NCI-H345 treated with DMSO at 0.1 percent for 48 hours (cell line): ENCODE measurements at regions not wholly inside any gene's neighbourhood (a gene's known extent, or its start where the extent isn't known, plus 50 kb on each side); places are given as distances from the start of the nearest gene placed in this dataset.

Experiments used
- DNase-seq: peaks from one replicate; lab custom pipeline; 2025; ENCODE audit not compliant: unreplicated experiment; lab: John Stamatoyannopoulos, UW

DNA sequence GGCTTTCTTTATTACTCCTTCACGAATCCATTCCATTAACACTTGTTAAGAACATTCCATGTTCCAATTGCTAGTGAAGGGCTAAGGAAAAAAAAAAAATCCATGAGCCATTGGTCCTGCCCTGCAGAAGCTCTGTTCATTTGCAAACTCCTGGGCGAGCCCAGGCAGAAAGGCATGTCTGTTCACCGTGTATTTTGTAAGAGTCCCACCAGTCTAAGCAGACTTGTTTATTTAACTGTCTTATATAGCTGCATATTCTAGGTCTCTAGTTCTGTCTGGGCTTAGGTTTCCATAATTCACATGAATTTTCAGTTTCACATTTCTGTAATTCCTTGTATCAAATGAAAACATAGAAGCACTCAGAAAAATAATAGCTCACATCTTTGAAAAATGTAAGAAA is 97.4 kb upstream of the POU2AF2 start:
- DNase-seq, result no peak

DNA sequence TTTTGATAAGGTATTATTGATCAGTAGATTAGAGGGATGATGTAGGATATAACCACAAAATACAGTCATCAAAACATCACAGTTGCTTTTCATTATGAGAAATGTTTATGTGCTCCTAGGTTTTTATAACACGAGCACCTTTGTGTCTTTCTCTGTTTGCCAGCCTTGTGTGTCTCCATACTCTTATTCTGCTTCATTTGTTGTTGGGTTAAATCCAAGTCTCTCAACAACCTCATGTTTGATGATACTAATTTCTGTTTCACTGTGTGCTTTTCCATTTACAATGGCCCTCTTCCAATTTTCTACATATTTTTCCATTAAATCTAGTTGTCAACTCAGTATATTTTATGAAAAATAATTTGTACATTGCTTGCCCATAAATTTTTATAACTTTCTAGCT is 107.7 kb upstream of the POU2AF2 start:
- no peak for DNase-seq

DNA sequence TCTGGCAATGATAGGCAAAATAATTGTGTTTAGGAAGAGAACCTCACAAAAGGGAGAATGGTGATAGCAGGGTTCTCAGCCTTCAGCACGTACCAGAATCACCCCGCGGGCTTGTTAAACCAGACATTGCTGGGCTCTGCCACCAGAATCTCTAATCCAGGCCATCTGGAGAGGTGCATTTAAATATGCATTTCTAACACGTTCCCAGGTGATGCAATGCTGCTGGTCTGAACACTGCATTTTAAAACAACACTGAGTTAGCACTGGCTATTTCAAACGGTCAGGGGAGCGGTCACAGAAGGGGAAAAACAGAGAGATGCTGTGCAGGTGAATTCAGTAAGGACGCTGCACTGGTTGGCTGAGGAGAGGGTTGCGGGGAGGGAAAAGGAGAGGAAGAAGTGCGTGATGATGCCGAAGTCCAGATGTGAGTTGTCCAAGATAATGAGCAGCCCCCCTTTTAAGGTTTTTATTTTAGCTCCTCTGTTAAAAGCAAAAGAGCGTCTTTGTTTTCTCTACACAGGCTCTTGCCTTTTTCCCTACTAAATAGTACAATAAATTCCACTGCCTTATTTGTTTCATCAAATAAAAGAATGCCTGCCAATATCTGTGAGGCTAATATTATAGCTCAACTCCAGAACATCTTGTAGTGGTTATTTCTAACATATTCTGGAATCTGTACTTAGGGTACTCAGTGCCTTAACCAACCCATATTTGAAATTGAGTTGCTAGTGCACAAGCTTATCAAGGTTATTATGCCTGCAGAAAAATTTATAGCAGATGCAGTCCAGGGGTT is 109.6 kb upstream of the POU2AF2 start:
- no peak for DNase-seq

DNA sequence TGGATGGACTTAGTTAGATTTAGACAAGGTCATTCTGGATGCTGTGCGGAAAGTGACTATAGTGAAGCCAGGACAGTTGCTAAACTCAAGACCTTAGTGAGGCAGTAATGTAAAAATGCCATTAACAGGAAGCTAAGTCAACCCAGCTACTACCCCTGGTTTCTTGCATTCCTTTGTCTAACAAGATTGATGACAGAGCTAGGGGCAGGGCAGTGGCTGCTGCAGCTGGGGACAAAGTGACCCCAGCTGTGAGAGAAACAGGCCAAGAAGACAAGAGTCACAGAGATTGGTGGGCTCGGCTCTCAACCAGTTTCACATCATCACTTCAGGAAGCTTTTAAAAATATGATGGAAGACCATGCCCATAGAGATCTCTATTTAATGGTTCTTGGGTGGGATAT is 110.4 kb upstream of the POU2AF2 start:
- DNase-seq, result no peak

DNA sequence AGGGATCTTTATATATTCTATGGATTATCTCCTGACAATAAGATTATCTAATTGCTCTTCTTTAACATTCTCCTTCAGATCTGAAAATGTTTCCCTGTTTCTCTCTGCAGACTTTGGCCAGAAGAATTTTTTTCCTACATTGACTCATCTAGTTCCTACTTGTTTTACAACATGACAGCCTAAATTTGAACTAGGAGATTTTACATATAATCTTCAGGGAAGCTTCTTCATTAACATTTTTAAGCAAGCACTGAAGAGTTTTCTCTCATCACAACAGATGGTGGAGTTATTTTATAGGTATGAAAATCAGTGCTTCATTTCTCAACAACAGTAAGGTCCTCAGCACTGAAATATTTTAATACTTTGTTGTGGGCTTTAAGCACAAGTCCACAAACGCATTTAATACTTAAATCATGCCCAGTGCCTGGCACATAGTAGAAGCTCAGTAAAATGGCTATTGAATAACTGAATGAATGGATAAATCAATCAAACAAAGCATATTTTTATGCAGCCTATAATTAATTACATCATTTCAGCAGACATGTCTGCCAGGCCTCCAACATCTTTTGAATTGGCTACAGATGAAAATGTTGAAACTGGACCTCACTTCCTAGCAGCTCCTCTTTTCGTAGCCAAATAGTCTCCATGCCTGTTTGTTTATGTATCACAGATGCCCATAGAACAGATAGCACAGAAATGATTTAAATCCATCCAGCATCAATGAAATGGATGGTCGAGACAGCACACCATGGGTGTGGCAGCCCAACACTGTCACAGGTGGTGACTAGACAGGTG is 117.3 kb upstream of the POU2AF2 start:
- no peak for DNase-seq

DNA sequence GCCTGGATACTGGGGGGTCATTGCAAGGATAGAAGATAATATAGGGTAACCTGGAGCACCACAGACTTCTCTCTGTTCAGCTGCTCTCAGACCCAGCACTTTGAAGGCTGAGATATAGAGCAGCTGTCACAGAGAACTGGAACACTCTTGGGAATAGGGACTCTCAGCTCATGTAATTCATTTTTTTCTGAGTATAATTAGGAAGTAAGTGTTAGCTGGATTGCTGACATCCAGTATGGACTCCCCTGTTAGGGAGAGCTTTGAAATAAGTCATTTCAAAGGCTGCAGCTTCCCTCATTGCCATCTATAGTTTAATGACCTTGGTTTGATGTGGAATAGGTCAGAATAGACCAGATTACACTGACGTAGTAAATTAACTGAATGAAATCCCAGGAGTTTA is 120.8 kb upstream of the POU2AF2 start:
- DNase-seq, result no peak

DNA sequence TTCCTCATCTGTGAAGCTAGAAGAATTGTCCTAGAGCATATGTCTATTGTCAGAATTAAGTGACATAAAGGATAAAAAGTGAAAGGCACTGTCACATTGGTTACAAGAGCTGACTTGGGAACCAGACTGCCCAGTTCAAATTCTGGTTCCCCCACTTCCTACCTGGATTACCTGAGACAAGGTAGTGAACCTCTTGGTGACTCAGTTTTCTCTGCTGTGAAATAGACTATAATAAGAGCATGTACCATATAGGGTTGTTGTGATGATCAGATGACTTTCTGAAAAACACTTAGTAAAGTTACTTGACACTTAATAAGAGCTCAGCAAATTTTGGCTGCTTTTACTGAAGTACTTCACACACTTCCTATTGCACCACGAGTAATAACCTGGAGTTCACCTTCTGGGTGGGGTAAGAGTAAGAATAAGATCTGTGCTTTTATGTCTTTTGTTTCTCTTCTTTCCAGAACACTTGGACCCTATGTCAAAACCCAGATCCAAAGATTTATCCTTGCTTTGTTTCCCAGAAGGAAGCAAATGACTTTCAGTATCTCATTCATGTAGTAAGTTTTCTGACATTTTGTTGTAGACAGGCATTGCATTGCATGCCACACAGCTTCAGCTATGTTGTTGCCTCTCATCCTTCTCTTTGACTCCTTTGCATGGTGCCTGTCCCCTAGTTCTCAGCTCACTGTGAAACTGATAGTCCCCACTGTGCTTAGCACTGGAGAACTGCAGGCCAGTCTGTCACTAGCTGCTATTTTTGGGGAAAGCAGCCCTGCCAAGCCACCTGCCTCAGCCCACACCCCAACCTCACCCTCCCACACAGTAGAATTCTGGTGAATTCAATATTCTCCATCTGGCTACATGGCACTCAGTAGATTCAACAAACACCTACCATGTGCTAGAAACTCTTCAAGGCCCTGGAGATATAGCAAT is 121.8 kb upstream of the POU2AF2 start:
- no peak for DNase-seq

DNA sequence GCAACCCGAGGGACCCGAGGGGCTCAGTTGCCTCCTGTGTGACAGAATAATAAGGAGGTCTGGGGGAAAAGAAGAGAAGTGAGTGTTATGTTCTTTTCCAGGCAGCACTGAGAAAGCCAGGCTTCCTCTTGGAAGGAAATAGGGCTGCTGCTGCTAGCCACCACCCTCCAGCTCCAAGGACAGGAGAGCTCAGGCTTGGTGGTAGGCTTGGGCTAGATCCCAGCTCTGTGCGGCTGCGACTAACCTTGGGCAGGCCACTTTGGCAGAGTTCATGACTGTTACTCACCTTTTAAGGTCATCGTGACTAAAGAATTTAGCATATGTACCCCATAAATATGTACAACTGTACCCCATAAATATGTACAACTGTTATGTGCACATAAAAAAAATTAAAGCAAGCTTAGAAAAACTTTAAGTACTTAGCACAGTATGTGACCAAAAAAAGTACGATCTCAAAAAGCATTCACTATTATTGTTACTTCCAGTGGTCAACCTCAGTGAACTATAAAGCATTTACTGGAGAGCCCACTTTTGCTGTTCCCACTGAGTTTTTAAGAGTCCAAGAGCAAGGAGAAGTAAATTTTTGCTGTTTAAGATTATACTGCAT is 124.7 kb upstream of the POU2AF2 start:
- no peak for DNase-seq

DNA sequence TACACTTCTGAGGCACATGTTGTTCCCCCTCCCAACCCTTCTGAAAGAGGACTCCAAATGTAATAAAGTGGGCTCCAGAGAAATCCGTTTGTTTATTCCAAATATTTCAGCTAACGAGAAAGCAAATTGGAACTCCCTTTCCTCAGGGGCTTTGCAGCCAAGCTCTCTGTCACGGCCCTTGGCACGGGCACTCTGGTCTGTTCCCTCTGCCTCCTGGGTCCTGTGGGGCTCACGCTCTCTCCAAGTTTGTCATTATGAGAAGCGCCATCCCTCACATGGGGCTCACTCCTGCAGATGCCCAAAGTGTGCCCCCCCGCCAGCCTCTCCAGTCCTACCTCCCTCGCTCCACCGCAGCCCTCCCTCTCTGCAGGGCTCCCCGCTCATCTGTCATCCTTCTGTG is 125.4 kb upstream of the POU2AF2 start:
- DNase-seq, result no peak

DNA sequence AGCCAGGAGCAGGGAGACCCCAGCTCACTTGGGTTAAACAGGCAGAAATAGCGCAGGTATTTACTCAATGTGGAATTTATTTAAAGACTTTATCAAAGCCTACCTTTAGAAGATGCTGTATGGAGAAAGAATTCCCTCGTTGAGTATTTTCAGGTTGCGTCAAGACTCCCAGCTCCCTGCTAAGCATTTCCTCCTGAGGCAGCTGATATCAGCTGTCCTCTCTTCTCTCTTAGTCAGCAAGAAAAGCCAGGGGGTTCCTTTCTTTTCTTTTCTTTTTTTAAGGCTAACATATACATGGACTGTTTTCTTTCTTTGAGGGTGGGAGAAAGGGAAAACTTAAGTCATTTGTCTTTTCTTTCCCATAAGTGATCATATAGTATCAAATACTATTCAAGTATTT is 125.8 kb upstream of the POU2AF2 start:
- DNase-seq, result no peak

DNA sequence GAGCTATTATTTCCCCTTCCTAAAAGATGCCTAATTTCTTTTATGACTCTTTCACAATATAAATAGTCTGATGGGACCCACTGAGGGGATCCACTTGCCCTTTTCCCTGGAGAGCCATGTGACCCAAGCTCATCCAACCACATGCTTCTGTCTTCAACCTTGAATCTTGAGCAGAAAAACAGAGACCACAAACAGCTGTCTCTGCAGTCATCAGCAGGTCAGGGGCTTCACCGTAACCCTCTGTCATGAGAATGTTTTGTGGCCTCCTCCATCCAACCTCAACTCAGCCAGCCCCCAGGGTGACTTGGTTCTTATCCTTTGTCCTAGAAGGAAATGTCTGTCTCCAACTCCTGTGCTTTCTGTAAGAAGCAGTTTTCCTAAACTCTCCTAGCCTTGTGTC is 129.6 kb upstream of the POU2AF2 start:
- no peak for DNase-seq

DNA sequence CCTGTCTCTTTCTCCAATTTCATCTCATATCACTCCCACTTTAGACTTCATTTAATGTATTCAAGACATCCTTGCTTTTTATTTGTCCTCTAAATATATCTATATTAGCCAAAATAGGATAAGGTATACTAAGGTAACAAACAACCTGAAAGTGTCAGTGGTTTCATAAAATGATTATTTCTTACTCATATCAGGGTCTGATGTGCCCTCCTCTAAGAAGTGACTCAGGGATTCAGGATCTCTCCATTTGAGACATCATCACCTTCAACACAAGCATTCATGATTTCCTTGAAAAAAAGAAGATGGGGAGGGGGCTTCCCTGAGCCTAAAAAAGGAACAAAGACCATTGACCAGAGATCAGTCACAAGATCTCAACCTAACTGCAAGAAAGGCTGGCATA is 131.4 kb upstream of the POU2AF2 start:
- DNase-seq, result no peak

DNA sequence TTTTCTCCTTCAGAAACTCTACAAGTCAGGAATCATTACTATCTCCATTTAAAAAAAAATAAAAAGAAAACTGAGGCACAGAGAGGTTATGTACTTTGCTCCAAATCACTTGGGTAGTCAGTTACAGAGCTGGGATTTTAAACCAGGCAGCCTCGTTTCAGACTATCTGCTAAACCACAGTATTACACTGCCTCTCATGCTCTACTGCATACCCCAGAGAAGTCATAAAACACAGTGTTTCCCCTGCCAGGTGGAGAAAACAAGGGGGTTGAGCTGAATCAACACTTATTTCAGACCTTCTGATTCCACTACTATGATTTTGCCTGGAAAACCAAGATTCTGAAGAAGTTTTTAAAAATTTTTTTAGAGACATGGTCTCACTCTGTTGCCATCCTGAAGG is 132.9 kb upstream of the POU2AF2 start:
- DNase-seq, result no peak

DNA sequence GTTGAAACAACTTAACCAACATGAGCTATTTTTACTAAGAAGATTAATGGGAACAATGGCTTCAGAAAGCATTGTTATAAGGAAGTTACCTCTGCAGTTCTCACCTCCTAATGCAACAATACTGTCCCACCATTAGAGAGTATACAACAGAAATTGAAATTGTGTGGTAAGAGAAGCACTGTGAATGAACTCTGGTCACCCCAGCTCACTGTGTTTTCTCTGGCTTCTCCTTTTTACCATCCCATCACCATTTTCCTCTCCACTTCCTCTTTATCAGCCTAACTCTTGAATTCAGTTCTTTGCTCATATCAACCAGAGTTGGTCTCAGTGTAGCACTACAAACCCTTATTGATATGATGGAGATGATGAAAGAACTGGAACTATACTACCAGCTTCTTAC is 138.0 kb upstream of the POU2AF2 start:
- DNase-seq, result no peak

DNA sequence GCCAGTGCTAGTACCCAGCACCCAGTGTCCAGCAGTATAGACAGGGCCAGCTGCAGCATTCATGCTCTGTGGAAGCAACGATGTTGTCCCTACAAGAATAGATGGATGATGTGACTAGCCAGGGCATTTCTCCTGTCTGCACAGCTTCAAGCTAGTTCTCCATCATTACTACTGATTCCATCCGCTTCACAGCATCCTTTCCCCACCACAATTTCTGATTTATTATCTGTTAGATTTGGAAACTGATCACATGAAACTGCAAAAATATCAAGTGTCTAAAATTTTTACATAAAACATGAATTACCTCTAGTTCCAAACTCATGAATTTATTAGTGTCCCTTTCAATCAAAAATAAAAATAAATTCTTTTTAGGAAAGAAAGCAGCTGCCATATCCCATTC is 138.9 kb upstream of the POU2AF2 start:
- DNase-seq, result no peak

DNA sequence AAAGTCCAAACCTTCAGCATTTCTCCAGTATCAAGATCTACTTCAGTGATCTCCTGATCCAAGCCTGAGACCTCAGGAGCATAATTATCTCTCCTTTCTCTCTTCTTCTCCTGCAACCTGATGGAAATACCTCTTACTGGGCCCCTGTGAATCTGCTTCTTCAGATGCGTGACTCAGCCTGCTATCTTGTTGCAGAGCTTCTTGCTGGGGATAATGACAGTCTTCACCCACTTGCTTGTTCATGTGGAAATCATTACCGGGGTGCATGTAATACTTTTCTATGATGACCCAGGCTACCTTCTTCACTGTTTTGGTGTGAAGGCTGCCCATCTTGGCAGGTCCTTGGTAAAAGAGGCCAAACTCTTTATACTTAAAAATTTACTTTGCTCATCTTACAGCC is 140.0 kb upstream of the POU2AF2 start:
- no peak for DNase-seq

DNA sequence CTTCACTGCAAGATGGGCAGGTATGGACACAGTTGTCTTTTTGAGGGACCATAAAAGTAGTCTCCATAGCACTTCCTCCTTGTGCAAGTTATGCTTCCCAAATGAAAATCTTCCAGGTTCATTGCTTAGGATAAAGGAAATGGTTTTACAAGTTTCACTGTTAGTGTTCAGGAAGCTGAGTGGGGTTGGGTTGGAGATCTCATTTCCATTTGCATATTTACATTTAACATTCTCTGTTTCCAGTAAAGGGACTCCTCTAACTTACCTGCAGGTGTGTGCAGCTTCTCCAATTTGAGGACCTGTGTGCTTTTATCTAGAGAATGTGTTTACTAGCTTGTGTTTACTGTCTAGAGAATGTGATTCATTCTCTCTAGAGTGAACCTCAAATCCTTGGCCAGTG is 141.3 kb upstream of the POU2AF2 start:
- DNase-seq, result no peak

DNA sequence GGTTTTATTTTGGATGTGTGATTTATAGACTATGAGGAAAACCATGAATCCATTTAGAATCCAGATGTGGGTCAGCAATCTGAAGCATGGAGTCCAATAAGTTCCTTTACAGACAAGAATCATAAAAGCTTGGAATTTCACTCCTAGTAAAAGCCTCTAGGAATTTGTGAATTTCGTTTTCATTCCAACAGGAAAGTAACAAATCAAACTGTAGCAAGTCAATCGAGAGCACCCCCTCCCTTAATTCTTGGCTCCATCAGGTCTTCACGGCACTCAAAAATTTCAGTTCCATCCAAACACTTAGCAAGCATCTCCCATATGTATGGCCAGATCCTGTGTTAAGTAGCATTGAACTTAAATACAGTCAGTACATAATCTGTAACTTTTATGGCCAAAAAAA is 143.6 kb upstream of the POU2AF2 start:
- no peak for DNase-seq

DNA sequence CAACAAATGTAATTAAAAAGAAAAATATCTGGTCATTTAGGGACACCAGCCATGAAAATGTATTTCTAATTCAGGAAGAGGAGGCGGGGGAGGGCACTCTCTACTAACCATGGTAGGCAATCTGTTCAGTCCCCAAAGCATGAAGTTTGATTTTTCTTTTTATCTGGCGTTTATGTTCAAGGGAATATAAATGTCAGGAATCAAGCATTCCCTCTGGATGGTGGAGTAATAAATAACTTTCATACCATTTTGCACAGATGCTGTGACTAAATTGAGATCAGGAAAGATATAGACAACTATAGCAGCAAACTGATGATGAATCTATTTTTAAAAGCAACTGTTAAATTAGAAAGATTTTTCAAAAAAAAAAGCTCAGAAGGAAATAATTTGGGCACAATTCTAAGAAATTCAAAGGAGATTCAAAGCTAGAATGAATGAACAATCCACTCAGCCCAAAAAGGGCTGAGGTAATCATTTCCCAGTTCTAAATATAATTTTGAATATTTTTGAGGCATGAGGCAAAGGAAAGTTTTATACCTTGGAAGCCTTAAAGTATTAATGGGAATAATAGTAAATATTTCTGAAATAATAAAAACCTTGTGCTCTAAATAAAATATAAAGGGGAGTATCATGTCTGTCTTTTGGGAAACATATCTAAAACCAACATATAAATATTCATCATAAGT is 146.4 kb upstream of the POU2AF2 start:
- no peak for DNase-seq

DNA sequence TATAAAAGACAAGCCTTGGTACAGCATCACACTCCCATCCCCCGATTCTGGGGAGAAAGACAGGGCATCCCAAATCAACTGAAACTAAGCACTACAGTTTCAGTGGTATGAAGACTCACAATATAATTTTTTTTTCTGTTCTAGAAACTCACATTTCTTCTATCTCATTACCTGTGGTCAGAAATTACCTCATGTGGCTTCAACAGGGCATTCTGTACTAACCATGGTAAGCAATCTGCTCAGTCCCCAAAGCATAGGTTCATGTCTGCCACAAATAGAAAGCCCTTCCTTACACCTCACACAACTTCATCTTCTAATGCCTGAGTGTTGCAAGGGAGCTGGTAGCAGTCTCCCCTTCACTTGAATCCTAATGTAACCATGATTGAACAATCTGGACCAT is 147.4 kb upstream of the POU2AF2 start:
- no peak for DNase-seq

DNA sequence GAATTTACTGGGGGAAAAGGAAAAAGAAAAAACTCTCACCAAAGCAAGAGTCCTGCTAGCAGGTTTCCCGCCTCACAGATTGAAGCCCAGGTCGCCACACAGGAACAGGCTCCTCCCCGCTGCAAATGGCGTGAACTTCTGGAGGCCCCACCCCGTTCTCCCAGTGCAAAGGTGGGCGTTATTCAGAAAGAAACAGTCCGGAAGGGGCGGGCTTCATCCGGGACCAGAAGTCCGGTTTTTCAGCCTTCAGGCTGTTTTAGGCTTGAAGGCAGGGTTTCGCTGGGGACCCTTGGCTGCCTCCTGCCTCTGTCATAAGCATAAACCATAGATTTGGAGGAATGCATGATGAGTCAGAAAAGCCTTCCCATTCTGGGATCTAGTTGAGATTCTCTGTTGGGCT is 148.3 kb upstream of the POU2AF2 start:
- no peak for DNase-seq
